ENCODE measurements at regions not wholly inside any gene's neighbourhood (a gene's known extent, or its start where the extent isn't known, plus 50 kb on each side); places are given as distances from the start of the nearest gene placed in this dataset.

DNA sequence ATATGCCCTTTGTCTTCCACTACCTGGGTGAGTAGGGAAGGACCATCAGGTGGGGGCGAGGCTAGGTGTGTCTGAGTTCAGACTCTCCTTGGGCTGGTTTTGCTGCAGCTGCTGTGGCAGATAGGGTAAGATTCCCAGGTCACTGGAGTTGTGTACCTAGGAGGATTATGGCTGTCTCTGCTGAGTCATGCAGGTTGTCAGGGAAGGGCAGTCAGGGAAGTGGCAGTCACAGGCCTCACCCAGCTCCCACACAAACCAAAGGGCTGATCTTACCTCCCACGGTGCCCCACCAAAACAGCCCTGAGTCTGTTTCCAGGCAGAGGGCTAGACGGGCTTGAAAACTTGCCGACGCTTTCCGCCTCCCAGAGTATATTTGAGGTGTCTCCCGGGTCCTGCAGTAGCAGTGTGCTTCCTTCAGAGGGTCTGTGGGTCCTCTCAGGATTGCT is 201.6 kb upstream of the PLXNA2 start:
- TF ChIP-seq, protein P1, sequence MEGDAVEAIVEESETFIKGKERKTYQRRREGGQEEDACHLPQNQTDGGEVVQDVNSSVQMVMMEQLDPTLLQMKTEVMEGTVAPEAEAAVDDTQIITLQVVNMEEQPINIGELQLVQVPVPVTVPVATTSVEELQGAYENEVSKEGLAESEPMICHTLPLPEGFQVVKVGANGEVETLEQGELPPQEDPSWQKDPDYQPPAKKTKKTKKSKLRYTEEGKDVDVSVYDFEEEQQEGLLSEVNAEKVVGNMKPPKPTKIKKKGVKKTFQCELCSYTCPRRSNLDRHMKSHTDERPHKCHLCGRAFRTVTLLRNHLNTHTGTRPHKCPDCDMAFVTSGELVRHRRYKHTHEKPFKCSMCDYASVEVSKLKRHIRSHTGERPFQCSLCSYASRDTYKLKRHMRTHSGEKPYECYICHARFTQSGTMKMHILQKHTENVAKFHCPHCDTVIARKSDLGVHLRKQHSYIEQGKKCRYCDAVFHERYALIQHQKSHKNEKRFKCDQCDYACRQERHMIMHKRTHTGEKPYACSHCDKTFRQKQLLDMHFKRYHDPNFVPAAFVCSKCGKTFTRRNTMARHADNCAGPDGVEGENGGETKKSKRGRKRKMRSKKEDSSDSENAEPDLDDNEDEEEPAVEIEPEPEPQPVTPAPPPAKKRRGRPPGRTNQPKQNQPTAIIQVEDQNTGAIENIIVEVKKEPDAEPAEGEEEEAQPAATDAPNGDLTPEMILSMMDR (conservative IDR thresholded peaks at IDR 0.05; ENCODE audit: low read length) = no peak
- TF ChIP-seq EZH2phosphoT487 (IDR thresholded peaks at IDR 0.05; ENCODE audit: borderline replicate concordance) = no peak

Data from Loucy (cell line).